ENCODE measurements at regions not wholly inside any gene's neighbourhood (a gene's known extent, or its start where the extent isn't known, plus 50 kb on each side); places are given as distances from the start of the nearest gene placed in this dataset.
"Not testable (repeated sequence)": the region's sequence is repeated elsewhere in the genome, so short reads cannot be mapped to it uniquely, and the experiment has no call there.

DNA sequence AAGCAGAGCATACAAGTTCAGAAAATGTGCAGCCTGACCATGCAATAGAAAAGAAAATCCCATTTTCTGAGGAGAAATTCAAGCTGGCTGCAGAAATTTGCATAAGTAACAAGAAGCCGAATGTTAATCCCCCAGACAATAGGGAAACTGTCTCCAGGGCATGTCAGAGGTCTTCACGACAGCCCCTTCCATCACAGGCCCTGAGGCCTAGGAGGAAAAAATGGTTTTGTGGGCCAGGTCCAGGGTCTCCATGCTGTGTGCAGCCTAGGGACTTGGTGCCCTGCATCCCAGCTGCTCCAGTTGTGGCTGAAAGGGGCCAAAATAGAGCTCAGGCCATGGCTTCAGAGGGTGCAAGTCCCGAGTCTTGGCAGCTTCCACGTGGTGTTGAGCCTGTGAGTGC, 225.8 kb upstream of the MSX2 start:
- not testable (repeated sequence) for DNase-seq

DNA sequence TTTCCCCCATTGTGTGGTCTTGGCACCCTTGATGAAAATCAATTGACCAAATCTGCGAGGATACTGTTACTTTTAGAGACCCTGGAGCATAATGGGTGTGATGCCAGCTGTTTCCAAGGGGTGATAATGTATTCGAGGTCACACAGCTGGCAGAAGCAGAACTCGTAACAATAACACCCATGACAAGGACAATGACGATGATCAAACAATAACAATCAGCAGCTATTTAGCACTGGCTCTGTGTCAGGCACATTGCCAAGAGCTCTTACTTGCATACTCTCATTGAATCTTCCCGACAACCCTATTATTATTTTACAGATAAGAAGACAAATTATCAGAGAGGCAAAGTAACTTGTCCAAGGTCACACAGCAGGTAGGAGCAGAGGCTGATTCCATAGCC, 223.7 kb upstream of the MSX2 start:
- DNase-seq, result no peak

DNA sequence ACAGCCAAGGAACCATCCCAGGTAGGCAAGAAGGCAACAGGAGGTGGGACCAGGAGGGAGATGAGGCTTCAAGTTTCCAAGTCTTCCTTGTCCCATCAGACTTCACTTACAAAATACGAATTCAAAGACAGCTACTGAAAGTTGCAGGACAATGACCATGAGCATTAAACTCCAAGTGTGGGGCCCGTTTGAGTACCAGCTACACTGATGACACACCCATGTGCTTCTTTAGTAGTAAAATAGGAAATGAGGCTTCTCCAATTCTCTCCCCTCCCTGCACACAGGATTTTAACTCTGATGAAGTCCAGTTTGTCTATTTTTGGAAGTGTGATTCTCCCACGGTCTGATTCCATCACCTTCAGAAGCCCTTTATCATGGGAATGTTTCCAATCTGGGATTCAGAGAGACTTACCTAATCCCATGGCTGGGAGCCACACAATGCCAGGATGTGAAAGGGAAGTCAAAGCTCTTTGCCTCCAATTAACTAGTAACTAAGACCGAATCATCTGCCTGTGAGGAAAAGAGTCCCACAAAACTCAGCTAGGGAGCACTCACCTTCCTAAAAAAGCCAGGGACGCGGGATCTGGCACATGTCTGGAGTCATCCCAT, 222.8 kb upstream of the MSX2 start:
- DNase-seq, result no peak

DNA sequence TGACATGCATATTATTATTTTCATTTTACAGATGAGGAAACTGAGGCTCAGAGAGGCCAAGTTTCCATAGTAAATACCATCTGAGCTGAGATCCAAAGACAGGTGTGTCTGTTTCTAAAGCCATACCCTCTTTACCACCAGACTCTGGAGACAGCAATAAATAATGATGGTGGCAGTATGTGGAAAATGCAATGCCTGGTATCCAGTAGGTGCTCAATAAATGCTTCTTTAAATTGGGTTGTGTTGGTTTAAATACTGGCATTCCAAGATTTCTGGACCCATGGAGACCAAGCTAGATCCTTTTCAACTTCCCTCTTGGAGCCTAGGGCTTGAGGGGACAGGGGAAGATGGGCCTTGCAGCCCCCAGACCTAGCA, 221.3 kb upstream of the MSX2 start:
- DNase-seq, result no peak

DNA sequence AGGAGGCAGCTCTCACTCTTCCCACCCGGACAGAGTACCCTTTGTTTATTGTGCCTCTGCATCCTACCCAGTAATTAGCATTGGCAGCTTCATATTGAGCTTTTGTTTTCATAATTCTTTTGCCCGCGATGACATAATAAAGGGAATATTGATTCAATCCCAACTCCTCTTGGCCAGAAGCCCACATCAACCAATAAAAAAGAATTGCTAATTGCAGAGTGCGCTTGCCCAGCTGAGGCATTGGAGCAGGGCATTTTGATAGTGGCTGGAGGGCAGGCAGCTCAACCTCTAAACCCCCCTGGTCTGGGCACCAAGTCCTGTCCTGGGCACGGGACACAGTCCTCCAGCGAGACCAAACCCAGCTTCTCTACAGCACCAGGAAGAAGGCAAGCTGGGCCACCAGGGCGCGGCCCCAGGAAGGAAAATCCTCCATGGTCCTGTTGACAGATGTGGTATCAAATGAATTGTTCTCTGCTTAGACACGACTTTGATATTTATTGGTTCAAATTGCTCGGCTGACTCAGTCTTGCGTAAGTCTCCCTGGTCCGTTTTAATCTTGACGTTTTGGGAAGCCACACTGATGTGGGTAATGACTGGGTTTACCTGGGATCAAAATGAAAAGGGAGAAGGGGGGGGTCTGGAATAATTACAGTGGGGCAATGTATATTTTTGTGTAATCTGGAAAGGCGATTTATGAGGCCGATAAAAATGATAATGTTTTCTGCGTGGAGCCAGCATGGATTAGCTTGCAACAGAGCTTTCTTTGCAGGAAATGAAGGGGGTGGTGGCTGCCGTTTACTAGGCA, 220.7 kb upstream of the MSX2 start:
- DNase-seq, result no peak

DNA sequence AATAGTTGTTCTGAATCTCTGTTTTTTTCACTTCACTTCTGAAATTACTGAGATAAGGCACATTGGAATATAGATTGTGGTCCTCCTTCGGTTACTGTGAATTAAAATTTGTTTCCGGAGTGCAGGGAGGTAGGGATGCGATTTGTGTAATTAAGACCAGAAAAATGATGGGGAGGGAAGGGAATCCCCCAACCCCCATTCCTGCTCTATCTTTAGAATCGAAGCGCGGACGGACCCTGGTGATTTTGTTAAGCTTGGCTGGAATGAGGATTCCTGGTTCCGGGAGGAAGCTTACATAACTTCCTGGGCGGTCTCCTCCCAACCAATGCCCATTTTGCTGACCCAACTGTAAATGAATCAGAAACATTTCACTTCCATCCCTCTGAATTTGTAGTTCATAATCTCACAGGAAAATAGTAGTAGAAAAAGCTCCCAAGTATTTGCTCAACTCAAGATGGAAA, 220.1 kb upstream of the MSX2 start:
- no peak for DNase-seq

DNA sequence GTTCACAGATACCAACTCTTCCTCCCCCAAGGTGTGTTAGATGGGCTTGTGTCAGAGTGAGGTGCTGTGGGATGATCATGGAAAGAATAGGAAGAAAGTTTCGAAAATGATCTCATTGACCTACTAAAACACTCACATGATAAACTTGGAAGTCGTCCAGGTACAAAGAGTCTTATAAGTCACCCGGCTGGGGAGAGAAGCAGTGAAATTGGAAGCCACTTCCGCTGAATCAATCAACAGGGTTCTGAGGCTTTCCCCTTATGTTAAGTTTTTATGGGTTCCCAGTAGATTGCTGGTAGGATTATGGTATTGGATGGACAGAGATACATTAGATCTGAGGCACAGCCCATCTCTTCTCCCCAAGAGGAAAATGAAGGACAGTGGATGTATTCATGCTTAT, 218.8 kb upstream of the MSX2 start:
- no peak for DNase-seq

DNA sequence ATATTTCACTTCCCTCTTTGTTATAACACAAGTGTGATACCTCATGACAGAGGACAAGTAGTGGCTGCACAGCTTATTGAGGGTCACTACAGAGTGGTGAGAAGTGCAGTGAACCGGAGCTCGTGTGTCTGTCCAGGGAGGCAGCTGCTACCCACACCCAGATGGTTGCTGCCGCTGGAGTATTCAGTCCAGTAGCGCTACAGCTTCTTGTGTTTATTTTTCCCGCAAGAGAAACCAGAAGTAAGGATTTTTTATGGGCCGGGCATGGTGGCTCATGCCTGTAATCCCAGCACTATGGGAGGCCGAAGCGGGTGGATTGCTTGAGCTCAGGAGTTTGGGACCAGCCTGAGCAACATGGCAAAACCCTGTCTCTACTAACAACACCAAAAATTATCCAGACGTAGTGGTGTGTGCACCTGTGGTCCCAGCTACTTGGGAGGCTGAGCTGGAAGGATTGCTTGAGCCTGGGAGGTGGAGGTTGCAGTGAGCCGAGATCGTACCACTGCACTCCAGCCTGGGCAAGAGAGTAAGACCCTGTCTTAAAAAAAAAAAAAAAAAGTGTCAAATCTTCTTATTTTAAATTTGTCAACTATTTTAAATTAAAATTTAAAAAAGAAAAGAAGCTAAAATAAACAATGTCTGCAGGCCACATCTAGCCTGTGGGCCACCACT, 213.5 kb upstream of the MSX2 start:
- not testable (repeated sequence) for DNase-seq

DNA sequence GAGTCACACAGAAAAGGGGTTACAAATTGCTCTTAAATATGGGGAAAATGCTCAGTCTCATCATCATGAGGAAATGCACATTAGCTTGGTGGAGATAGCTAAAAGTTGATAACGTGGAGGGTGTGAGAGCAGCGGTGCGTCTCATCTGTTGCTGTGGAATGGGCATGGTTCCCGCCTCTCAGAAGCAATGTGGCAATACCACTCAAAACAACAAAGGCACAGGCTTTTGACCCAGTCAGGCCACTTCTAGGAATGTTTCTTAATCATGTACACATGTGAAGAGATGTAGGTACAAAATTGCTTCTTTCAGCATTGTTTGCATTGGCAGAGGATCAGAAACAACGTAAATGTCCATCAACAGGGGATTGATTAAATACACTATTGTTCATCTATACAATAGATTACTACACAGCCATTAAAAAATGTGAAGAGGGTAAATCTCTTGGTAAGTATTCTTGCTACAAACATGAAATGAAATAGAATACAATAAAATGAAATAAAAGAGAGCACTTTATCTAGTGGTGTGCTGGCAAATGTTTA, 212.6 kb upstream of the MSX2 start:
- no peak for DNase-seq

DNA sequence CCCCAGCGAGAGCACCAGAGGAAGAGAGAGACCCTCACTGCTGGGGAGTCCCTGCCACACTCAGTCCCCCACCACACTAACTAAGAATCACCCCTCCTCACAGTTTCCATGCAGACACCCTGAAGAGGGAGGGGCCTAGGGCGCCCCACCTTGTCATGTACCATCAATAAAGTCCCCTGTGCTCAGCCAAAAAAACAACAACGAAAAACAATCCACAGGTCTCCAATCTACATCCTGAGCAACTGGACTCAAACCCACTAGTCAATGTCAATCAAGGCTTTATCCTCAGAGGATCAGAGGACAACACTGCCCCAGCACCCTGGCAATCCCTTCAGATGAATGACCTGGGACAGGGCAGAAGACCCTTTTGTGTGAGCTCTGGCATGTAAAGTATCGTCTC, 210.1 kb upstream of the MSX2 start:
- no peak for DNase-seq

DNA sequence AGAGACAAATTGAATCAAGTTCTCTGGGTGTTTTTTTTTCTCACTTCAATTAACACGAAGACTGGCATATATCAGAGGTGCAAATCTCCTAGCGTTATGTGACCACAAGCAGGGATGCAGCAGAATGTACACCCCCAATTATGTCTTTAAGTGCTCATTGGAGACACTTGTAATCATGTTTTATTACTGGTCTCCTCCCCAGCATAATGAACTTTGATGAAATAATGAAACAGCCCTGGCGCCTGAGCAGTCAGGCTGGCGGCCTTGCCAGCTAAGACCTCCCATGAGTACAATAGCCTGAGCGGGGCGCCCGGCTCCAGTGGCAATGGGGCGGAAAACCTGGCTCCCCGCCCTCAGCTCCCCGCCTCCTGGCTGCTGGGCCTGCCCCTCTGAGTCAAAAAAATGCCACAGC, 209.4 kb upstream of the MSX2 start:
- DNase-seq, result no peak

DNA sequence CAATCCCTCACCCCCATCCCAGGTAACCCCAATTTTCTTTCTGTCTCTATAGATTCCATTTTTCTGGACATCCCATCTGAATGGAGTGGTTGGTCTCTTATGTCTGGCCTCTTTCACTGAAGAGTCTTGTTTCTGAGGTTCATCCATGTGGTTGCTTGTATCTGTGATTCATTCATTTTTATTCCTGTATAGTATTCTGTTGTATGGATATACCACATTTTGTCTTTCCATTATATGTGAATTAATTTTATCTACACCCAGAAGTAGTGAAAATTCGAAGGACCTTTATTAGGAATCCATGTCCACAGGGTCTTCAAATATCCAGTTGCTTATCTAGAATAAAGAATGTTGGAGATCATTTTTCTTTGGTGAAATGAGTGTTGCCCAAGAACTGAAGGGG, 207.6 kb upstream of the MSX2 start:
- DNase-seq, result no peak

DNA sequence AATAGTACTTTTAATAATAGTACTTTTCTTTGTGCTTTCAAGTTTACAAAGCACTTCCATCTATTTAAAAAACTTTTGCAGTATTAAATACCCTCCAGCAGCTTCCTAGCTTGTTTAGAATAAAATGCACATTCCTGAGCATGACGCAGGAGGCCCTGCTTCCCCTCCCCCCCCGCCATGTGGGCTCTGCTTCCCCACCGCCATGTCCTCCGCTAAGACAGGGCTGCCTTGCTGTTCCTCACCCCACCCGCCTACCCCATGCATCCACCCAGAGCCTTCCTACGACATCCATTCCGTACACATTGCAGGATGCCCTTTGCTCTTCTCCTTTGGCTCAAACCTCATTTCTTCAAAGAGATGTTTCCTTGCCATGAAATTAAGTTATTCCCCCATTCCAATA, 205.9 kb upstream of the MSX2 start:
- DNase-seq, result no peak

DNA sequence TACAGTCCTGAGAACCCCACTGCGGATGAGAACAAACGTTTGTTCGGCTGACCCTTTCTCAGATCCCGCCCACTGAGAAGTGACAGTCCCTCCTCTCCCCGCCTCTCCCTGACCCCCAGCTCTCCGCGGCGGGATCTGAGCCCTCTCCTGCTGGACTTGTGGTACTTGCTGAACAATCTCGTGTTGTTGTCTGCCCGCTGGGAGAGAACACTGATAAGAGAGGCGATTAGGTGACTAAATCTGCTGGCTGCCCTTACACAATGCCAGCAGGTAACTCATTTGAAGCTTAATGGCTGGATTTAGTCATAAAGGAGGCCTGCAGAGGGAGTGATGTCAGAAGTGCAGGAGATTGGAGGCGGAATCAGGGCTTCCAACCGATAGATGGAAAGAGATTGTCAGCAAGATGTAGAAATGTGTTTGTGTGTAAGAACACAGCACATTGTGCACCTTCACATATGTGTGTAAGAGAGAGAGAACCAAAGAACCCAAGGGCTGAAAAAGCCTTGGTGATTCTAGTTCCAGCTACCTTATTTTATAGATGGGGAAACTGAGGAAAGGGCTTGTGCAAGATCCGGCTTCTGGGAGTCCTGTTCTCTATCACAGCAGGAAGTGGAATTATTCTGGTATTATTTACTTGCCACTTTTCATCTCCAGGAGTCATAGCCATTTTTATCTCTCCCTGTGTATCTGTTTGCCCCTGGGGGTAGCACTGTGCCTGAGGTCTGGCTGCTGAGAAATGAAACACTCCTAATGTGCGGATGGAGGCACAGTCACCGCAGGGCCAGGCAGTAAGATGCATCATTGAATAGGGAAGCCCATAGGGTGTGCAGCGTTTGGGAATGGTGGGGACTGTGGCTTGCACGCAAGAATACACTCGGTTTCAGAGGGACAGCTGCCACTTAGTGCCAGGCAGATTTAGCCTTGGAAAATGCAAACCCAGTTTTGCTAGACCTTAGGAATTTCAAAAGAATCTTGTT, 203.7 kb upstream of the MSX2 start:
- no peak for DNase-seq

DNA sequence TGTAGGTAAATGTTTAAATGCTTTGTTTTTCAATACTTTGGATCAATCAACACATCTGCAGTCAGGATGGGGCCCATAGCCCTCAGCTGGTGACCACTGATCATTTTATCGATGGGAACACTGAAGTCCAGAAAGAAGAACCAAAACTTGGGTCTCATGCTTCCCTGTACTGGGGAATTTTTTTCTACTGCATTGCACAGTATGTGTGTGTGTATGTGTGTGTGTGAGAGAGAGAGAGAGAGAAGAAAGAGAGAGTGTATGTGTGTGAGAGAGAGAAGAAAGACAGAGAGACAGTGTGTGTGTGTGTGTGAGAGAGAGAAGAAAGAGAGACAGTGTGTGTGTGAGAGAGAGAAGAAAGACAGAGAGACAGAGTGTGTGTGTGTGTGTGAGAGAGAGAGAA, 202.9 kb upstream of the MSX2 start:
- DNase-seq, result no peak

DNA sequence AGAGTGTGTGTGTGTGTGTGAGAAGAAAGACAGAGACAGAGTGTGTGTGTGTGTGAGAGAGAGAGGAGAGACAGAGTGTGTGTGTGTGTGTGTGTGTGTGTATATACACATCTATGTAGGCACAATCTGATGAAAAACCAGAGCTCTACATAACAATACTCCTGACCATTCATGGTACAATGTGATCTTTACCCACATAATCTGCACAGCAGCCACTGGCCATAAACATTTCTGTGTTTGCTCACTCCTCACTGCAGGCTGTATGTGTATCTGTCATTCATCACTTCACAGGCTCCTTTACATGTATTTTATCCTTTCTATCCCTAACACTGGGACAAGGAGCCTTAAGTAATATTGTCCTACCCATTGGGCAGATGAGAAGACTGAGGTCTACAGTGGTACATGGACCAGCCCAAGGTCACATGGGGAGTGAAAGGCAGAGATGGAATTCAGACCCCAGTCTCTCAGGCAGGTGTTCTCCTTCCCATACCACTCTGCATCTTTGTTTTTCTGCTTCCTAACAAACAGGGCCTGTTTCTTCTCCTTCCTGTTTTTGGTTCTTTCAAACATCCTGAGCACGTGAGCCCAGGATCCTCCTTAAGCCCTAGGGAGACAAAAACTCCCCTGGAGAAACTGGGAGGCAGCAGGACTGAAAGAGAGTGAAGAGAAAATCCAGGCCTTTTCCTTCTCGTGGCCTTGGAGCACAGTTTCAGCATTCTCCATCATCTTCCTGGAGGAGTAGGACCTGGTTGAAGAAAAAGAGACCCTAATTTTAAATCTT, 201.7 kb upstream of the MSX2 start:
- DNase-seq, result no peak

DNA sequence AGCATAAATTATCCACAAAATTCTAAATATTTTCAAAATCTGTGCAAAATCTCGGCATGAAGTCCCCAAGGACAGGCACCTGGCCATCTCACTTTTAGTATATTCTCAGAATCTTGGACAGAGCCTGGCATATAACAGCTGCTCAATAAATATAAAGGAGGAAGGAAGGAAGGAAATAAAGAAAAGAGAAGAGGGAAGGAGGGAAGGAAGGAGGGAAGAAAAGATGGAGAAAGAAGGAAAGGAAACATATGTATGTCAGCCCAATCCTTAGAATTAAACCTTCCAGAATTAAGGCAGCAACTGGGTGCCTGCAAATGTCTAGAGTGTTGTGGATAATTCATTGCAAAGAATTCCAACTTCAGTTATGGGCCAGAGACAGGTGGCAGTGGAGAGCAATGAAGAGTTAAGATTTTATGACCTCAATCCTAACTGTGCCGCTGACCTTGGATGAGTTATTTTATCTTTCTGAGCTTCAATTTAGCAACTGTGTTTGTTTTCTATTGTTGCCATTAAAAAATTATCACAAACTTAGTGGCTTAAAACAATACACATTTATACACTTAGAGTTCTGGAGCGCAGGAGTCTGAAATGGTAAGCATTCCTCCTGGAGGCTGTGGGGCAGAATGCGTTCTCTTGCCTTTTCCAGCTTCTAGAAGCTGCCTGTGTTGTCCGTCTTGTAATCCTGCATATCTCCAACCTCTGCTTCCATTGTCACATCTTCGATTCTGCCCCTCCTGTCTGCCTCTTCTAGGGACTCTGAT, 200.9 kb upstream of the MSX2 start:
- DNase-seq, result no peak

DNA sequence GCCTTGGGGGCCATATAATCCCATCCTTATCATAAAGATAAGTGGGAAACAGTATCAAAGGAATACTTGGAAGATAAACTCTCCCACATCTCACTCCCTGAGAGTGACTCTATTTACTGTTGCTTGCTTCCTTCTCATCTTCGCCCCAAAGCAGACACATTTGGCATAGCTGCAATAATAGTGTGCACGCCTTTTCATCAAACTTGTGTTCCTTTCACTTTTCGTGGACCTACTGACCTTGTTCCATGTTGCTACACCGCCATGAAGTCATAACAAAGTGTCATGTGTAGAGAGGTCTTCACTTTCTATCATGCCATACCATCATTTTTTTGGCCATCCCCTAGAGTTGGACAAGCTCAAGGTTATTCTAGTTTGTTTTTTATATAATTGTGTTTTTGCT, 200.0 kb upstream of the MSX2 start:
- DNase-seq, result no peak

DNA sequence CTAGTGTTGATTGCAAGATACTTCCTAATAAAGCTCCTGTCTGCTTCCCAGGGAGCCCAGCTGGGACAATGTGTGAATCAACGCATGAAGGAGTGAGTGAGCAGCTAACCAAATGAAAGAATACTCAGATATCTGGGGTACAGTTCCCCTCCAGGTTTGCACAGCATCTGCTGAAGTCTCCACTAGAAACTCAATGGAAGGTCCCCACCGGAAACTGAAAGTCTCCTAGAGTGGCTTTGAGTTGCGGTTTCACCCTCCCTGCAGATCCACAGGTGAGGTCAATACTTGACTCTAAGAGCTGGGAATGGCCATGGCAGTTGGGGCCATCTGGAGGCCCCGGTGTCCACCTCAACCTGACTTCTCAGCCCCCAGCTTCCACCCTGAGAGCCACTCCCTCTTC, 198.2 kb upstream of the MSX2 start:
- no peak for DNase-seq

DNA sequence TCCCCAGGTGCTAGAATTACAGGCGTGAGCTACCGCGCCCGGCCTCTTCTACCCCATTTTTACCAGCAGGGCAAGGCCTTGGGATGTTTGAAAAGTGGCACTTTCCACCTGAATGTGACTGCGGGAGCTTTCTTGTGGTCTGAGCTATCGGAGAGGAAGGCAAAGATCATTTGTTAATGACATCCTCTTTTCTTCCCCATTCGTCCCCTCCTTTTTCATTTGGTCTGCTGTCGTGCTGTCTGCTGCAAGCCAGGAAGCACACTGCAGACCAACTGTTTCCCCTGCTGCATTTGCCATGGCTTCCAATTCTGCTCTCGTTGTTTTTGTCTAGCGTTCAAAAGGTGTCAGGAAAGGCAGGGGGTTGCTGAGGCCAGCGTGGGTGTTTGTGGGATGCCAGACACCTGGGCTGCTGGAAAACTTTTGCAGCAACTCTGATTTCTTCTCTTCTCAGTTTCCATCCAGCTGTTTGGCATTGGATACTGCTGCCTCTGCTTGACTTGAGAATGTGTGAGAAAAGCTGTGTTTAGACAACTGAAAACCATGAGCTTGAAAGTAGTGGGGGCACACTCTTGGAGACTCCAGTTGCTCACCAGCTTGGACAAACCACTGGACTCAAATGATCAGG, 196.4 kb upstream of the MSX2 start:
- no peak for DNase-seq
